NCI-H2029 treated with DMSO at 0.1 percent for 48 hours (cell line): ENCODE measurements at regions not wholly inside any gene's neighbourhood (a gene's known extent, or its start where the extent isn't known, plus 50 kb on each side); places are given as distances from the start of the nearest gene placed in this dataset.

Experiments
- DNase-seq: peaks from one replicate; lab custom pipeline; 2025; lab: John Stamatoyannopoulos, UW

- no peak for DNase-seq
These were observed 150.4 kb upstream of the SLC6A11 start for GRCh38 chr3:10665592-10665991.

GRCh38 chr3:10666621-10667020 is 149.4 kb upstream of the SLC6A11 start:
- no peak for DNase-seq

- DNase-seq = no peak
These were observed 148.8 kb upstream of the SLC6A11 start for GRCh38 chr3:10667269-10667668.

- DNase-seq = no peak
These were observed 148.0 kb upstream of the SLC6A11 start for GRCh38 chr3:10667901-10668476.

- DNase-seq = no peak
These were observed 146.5 kb upstream of the SLC6A11 start for GRCh38 chr3:10669490-10670048.

GRCh38 chr3:10672422-10672821 is 143.6 kb upstream of the SLC6A11 start:
- DNase-seq = no peak

GRCh38 chr3:10674578-10674977 is 141.4 kb upstream of the SLC6A11 start:
- no peak for DNase-seq

- no peak for DNase-seq
These were observed 139.1 kb upstream of the SLC6A11 start for GRCh38 chr3:10676905-10677304.

- DNase-seq = no peak
These were observed 137.1 kb upstream of the SLC6A11 start for GRCh38 chr3:10678796-10679376.

DNA sequence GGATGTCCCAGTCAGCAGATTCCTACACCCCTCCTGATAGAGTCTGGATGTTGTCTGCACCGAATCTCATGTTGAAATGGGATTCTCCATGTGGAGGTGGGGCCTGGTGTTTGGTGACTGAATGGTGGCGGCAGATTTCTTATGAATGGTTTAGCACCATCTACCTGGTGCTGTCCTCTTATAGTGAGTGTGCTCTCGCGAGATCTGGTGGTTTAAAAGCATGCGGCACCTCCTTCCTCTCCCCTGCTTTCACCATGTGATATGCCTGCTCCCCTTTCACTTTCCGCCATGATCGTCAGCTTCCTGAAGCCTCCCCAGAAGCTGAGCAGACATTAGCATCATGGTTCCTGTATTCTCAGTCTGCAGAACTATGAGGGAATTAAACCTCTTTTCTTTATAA is 135.2 kb upstream of the SLC6A11 start:
- DNase-seq = no peak

DNA sequence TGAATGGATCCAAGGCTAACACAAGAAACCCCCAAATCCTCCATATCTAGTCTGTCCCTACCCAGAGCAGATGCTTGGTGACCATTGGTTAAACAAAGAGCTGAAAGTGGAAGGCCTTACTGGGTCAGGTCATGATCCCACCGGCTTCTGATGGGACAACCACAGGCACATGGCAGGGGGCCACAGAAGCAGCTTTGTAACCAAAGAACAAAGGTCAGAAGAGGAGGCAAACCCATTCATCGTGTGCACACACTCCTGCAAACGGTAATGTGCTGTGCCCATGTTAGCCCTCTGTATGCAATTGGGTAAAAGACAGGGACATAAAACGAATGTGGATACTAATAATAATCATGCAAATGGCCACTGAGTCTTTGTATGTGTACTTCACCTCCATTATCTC is 133.3 kb upstream of the SLC6A11 start:
- no peak for DNase-seq

- DNase-seq = no peak
These were observed 132.9 kb upstream of the SLC6A11 start for GRCh38 chr3:10683106-10683505.

GRCh38 chr3:10688126-10688525 is 127.9 kb upstream of the SLC6A11 start:
- DNase-seq = no peak

DNA sequence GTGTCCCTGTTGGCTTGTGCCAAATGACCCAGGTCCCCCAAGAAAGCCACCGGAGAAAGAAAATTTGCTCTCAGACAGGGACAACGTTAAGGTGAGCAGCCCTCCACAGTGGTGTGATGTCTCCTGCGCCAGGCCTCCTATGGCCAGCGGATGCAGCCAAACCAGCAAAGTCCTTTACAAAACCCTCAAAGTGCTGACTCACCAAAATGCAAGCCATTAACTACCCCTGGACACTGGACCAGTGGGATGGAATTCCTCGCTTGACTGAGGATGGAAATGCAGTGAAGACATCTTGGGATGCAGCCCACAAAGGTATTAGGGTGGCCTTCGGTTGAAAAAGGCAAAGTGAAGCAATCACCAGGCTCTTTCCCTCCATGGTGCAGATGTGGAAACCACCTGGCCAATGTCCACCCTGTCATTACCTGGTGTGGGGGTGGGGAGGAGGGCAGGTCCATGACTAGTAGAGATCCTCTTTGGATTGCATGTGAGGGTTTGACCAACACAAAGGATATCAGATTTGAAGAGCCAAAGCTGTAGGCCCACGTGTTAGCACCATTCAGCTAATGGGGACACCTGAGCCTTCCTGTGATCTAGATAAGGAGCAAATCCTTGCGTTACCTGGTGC is 127.4 kb upstream of the SLC6A11 start:
- DNase-seq = no peak

- DNase-seq = no peak
These were observed 123.9 kb upstream of the SLC6A11 start for GRCh38 chr3:10692039-10692622.

DNA sequence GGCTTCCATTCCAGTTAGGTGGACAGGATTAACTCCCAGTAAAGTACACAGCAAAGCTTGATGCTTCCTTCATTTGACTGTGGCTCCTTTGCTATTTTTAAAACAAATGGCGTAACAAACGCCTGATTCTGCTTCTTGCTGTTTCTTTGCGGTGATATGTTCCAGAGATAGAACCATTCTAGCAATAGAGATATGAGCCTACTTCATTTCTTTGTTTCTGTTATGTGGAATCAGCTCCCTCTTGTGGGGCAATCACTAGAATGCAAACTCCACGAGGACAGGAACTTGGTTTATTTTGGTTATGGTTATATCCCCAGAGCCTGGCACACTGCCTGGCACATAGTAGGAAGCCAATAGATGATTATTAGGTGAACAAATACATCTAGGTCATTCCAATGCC is 122.6 kb upstream of the SLC6A11 start:
- DNase-seq = no peak

GRCh38 chr3:10694179-10694578 is 121.8 kb upstream of the SLC6A11 start:
- no peak for DNase-seq

DNA sequence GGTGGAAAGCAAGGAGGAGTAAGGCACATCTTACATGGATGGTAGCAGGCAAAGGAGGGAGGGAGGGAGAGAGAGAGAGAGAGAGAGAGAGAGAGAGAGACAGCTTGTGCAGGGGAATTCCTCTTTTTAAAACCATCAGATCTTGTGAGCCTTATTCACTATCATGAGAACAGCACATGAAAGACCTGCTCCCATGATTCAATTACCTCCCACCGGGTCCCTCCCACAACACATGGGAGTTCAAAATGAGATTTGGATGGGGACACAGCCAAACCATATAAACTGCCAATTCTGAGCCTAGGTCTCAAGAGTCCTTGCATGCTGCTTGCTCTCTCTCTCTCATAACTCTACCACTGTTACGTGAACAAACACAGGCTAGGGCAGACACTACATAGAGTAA is 120.8 kb upstream of the SLC6A11 start:
- DNase-seq = peak; percentile 20

- DNase-seq = no peak
These were observed 120.3 kb upstream of the SLC6A11 start for GRCh38 chr3:10695595-10696285.

GRCh38 chr3:10697918-10698317 is 118.1 kb upstream of the SLC6A11 start:
- DNase-seq = no peak

DNA sequence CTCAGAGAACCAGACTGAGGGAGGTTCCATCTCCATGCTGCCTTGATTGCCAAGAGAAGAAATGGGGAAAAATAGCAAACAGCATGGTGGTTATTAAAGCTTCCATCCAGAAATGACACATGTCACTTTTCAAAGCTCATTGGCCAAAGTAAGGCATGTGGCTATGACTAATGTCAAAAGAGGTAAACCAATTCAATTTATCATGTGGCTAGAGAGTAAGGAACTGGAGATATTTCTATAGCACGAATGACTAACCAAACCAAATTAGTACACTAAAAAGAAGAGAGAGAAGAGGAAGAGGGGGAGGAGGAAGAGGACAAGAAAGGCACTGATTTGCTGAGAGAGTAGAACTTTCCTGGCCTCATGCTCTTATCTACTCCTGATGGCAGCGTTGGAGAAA is 115.2 kb upstream of the SLC6A11 start:
- no peak for DNase-seq

GRCh38 chr3:10702961-10703740 is 112.9 kb upstream of the SLC6A11 start:
- DNase-seq = no peak
